HEK293T (cell line): ENCODE measurements at regions not wholly inside any gene's neighbourhood (a gene's known extent, or its start where the extent isn't known, plus 50 kb on each side); places are given as distances from the start of the nearest gene placed in this dataset.

Experiments
- BHLHE40 ChIP-seq: fragments of 450-650 bp; IDR thresholded peaks from 2 replicates; pipeline ENCODE4 v1.6.1; 2016; ENCODE audit warnings: mild to moderate bottlenecking, moderate library complexity, borderline replicate concordance
- NFRKB ChIP-seq: fragments of 450-650 bp; IDR thresholded peaks from 2 replicates; pipeline ENCODE4 v1.6.1; 2016; ENCODE audit warnings: mild to moderate bottlenecking, moderate library complexity
- SUZ12 ChIP-seq: fragments of 450-650 bp; IDR thresholded peaks from 2 replicates; pipeline ENCODE4 v1.6.1; 2016; ENCODE audit warnings: mild to moderate bottlenecking
- TARDBP ChIP-seq: fragments of 450-650 bp; IDR thresholded peaks from 2 replicates; pipeline ENCODE4 v1.6.1; 2016
- ZNF384 ChIP-seq: fragments of 450-650 bp; IDR thresholded peaks from 2 replicates; pipeline ENCODE4 v1.6.1; 2016

DNA sequence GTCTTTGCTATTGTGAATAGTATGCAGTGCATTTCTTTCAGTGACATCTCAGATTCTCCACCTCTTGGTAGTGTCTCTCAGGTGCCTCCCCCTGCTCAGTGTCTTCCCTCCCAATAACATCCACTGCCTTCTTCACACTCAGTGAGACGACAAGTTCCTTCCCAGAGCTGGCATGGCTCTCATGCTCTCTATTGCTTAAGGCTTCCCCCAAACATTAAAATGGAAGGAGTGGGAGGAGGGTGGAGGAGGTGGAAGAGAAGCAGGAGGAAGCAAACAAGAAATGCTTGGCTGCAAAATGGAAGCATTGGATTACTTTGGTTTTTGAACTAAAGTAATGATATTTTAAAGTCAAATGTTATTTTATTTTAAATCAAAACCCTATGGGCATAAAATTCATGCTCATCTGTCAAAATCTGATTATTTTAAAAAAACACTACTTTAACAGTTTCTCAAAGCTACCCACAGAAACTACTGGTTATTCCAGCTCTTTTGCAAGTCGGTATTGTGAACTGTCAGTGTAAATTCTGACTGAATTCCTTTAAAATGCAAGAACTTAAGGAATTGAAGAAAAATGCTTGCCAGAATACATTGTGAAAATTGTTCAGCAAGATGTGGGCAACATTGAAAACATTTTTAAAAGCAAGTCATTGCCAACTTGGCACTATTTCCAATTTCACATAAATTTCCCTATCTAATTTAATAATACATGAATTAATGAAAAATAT, 727.6 kb upstream of the ARGLU1 start:
- no peak for TF ChIP-seq TARDBP
- TF ChIP-seq BHLHE40 = no peak
- TF ChIP-seq NFRKB = no peak
- TF ChIP-seq ZNF384 = no peak
- TF ChIP-seq SUZ12 = no peak
